ENCODE measurements at regions not wholly inside any gene's neighbourhood (a gene's known extent, or its start where the extent isn't known, plus 50 kb on each side); places are given as distances from the start of the nearest gene placed in this dataset.

GRCh38 chr2:82239176-82239575 is 1934.6 kb upstream of the LRRTM1 start:
- no peak for TF ChIP-seq CTCF (IDR thresholded peaks at IDR 0.05; ENCODE audit: insufficient read depth, low read length, poor library complexity, severe bottlenecking)
- TF ChIP-seq EZH2phosphoT487 (conservative IDR thresholded peaks at IDR 0.05; ENCODE audit: low read length), result no peak

All from SU-DHL-6 (cell line).